NOMO-1 treated with dmso at 0.1 percent for 144 hours (cell line): ENCODE measurements at regions not wholly inside any gene's neighbourhood (a gene's known extent, or its start where the extent isn't known, plus 50 kb on each side); places are given as distances from the start of the nearest gene placed in this dataset.
"Not testable (repeated sequence)": the region's sequence is repeated elsewhere in the genome, so short reads cannot be mapped to it uniquely, and the experiment has no call there.

Experiments used
- DNase-seq: peaks from one replicate; lab custom pipeline; 2025; ENCODE audit not compliant: unreplicated experiment; lab: John Stamatoyannopoulos, UW

DNA sequence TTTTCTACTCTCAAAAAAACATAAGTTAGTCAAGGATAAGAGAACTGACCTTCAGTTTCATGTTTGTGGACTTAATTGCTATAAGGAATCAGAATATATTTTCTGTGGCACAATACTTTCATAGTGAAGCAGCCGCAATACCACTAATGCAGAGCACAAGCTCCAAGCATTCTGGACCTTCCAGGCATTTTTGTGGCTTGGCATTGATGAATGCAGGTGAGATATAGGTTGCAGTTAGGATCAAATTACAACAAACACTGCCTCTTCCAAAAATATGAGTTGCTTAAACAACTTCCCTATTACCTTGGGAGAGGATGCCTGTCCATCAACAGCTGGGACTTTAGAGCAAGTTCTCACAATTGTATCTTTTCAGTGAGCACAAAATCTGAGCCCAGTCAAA lies 162.8 kb upstream of the RSPO3 start:
- no peak for DNase-seq

DNA sequence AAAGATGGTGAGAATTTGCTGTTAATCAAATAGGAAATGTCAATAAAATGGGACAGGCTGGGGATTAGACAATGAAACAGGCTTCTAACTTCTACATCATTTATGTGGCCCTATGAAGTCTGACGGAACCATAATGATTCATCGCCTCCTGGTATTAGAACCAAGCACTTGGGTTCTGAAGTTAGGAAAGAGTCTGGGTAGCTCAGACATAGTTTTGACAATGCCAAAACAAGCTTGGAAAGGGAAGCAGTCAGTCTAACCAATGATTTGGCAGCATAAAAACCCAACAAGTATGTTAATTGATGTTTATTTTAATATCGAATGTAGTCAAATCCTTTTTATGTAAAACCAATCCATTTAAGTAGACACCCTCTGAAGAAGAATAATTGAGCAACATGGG lies 160.8 kb upstream of the RSPO3 start:
- DNase-seq, result no peak

DNA sequence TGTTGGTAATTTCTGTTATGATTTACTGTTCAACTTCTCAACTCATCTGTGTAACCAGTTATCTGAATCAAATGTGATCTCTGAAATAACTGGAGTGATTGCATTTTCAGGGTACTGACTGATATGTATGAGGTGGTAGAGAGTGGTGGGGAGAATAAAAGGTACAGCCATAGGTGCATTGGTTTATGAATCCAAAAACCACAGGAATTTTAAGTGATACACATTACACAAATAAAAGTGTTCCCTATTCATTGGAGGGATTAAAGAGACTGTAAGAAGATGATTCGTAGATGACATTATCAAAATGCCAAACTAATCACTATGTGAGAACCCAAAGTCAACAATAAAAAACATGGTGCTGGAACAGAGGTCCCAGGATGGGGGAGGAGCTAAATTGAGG lies 158.7 kb upstream of the RSPO3 start:
- no peak for DNase-seq

DNA sequence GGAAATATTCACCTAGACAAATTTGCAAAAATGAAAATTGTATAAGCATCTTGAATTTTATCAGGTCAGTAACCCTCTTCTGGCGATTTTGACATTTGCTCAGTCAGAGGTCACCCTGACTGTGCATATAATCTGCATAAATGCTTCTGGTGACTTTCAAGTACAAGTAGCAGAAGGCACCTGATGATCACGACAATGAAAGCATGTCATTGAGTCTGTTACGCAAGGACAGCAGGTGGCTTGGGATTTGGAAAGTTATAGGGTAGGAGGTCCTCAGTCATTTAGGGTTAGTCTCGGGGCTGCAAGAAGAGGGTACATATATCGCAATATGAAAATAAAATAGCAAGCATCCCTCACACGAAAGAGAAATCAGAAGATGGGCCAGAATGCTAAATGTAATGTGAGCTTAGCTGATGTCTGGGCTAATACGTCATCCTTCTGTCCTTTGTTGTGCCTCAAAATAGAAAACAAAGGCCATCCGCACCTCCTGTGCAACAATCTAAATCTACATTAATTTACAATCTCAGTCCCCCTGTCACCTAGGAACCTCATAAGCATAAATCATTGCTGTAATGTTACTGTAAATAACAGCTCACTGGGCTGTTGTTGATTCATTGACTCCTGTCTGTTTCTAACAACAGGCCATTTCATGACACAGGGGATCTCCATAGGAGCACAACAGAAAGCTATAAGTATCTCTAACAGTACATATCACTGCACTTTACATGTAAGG lies 155.2 kb upstream of the RSPO3 start:
- no peak for DNase-seq

DNA sequence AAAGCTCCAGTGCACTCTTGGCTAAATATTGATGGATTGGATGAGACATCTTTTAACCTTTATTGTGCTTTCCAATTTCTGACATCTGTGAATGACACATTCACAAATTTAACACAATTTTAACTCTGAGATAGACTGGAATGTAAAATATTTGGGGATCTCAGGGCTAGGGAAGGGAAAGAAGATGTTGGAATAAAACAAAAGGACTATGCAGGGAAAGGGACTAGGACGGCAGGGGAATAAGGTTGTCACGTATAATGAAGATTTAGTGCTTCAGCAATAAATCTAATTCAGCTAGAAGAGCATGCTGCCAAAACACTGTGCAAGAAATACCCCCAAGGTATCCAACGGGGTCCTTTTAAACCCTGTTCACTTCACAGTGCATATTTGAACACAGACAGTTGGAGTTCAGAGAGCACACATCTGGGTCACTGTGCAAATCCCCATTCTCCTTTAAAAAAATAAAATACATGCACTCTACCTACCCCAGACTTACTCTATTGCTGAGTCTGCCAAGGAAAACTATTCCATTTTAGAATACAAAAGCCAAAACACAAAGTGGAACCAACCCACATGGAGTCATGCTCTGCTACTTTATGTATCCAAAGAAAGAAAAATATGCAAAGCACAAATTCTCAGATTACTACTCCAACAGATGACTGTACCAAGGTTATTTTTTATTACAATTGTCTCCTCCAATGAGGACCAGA lies 151.0 kb upstream of the RSPO3 start:
- DNase-seq, result no peak

DNA sequence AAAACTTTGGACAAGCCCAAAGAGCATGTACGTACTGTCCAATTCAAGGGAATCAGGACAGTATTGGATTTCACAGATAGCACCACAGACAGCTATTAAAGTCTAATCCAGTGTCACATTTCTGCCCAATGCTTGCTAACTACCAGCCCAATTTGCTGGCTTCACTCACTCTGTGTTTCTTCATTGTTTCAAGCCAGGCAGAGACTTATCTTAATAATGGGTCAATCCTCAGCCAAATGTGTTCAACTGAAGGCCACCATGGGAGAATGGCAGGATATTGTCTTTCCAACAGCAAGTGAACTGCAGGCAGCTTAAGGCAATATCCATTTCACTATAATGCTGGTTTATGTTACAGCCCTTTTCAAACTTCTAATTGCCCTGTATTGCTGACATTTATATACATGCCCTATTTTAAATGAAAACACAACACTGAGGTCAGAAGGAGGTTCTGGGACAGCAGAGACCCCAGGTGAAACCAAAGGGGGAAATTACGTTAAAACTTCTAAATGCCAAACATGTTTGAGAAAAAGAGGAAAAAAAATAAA lies 142.1 kb upstream of the RSPO3 start:
- DNase-seq, result no peak

DNA sequence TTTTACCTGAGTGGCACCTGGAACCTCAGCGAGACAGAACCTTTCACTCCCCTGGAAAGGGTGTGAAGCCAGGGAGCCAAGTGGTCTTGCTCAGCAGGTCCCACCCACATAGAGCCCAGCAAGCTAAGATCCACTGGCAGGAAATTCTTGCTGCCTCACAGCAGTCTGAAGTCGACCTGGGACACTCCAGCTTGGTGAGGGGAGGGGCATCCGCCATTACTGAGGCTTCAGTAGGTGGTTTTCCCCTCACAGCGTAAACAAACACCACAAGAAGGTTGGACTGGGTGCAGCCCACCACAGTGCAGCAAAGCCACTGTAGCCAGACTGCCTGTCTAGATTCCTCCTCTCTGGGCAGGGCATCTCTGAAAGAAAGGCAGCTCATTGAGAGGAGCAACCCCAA lies 134.7 kb upstream of the RSPO3 start:
- DNase-seq, result no peak

DNA sequence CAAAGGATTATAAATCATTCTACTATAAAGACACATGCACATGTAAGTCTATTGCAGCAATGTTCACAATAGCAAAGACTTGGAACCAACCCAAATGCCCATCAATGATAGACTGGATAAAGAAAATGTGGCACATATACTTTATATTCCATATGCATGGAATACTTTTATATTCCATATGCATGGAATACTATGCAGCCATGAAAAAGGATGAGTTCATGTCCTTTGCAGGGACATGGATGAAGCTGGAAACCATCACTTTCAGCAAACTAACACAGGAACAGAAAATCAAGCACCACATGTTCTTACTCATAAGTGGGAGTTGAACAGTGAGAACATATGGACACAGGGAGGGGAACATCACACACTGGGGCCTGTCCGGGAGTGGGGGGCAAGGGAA lies 130.3 kb upstream of the RSPO3 start:
- not testable (repeated sequence) for DNase-seq

DNA sequence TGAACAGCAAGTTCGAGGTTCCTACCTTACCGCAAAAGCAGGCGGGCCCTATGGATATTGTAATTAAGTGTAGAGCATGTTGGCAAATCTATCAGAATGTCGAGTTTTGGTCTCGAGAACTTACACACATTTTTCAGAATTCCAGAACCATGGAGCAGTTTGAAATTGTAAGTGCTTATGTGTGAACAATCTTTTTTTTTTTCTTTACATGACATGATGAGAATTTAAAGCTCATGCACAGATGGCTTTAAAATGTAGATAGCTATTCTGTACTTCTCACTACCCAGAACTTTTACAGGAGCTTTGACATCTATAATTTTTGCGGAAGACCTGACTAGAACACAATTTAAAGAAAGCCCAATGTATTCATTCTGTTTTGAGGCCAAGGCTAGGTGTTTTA lies 117.8 kb upstream of the RSPO3 start:
- DNase-seq, result no peak

DNA sequence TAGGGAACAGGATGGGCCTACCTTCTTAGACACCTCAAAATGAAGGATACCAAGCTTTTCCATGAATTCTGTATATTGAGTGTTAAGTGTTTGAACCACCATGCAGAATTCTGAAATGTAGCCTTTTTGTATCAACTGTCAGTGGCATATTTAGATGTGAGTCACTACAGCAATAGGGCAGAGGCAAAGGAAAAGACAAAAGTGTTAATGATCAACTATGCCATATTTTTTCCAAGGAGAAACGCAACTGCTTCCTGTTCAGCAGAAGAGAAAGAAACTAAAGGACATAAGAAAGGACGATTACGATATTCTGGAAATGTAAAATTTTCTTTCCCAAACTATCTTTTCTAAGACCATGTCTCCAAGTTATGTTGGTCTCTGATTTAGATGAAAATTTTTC lies 104.6 kb upstream of the RSPO3 start:
- DNase-seq, result no peak

DNA sequence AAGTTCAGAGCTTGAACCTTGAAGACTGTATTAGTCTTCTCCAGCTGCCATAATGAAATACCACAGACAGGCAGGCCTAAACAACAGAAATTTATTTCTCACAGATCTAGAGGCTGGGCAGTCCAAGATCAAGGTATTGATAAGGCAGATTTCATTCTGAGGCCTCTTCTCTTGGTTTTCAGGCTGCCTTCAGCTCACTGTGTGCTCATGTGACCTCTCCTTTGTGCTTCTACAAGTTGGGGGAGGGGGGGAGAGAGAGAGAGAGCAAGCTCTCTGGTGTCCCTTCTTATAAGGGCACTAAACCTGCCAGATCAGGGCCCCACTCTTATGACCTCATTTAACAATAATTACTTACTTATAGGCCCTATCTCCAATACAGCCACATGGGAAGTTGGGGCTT lies 102.6 kb upstream of the RSPO3 start:
- DNase-seq, result no peak

DNA sequence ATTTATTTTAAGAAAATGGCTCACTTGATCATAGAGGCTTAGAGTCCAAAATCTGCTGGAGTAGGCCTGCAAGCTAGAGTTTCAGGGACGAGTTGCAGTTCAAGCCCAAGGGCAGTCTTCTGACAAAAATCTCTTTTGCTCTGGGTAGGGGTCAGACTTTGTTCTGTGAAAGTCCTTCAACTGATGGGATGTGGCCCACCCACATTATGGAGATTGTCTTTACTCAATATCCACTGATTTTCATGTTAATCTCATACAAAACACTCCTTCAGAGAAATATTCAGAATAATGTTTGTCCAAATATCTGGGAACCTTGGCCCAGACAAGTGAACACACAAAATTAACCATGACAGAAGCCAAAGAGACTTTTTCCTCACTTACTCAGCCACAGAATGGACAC lies 98.6 kb upstream of the RSPO3 start:
- DNase-seq, result no peak

DNA sequence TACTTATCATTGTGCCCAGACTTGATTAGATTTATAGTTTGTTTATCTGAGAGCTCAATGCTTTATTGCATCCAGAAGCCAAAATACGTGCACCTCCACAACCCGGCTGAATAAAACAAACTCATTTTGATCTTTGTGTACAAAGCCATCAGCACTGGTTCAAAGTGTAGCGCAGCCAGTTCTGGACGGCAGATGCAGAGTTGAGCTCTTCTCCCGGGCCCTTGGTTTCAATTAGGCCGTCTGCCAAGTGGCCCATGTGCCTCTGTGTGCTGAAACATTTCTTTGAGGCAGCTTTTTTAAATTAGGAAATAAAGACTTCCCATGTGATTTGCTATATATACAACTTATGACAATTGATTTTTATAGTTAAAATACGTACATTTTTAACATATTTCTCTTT lies 96.2 kb upstream of the RSPO3 start:
- DNase-seq, result no peak

DNA sequence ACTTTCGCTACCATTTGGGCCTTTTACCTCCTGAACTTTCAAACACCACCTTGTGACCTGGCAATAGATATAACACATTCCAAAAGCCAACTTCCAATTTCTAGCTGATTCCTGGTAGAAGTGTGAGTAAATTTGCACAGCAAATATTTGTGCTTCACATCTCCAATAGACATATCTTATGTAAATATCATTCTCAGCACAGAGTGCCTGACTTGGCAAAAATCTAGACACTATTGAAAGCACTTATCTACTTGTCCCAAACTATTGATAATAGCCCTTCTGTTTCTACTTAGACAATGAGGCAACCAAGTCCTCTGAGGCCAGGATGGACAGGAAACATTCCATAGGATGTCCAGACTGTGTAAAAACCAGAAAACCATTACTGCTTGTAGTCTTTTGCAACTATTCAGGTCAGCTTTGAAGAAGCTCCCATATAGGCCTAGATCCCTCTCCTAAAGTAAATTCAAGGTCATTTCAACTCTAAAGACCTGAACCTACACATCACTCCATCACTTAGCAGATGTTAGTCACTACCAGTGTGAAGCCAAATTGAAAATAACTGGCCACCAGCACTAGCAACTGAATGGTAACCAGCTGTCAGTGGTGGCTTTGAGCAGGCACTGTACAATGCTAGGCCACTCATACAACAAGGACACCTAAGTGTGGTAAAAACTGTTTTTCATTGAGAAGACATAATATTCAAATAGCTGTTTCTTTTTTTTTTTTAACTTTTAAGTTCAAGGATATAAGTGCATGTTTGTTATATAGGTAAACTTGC lies 95.3 kb upstream of the RSPO3 start:
- no peak for DNase-seq

DNA sequence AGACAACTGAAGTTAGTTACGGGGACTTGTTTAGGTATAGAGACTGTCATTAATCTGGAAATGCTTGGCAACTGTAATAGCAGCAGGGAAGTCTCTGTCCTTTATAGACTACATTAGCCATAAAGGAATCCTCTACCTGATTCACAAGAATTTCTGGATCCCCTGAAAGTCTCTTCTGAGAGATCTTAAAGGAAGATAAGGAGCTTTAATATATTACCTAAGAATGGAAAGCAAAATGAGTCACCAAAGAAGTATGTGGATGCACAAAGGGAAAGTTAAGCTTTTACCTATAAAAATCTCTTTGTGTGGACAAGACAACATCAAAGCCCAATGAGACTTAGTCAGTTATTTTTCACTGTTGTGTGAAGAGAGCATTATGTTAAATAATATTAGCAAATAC lies 92.2 kb upstream of the RSPO3 start:
- no peak for DNase-seq

DNA sequence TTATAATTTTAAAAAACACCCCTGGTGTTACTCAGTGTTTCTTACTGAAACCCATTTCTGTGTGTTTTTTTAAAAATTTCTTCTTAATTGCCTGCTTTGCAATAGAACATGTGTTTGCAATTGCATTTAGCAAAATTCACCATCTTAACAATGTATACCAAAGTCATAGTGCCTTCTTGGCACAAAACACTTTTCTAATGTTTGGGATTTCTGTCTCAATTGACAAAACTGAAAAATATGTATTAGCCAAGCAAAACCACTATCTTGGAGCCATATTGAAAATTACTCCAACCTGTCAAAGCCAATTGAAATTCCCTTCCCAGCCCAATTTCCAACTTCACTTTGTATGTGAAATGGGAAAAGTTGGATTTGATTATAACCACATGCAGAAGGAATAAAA lies 88.4 kb upstream of the RSPO3 start:
- DNase-seq, result no peak

DNA sequence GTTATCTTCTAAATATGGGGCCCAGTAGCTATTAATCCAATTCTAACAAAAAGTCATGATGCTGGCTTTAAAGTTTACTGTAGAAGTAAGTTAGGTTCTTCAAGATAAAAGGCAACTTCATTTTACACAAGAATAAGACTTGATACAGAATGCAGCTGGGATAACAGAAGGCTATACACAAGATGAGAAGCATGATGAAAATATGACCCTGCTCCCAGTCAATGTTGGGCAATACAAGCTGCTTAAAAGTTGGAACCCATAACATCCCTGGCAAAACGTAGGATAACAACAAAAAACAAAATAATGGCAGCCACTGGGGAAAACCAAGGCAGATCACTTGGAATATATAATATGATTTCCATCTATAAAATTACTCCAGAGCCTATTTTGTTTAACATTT lies 87.6 kb upstream of the RSPO3 start:
- no peak for DNase-seq

DNA sequence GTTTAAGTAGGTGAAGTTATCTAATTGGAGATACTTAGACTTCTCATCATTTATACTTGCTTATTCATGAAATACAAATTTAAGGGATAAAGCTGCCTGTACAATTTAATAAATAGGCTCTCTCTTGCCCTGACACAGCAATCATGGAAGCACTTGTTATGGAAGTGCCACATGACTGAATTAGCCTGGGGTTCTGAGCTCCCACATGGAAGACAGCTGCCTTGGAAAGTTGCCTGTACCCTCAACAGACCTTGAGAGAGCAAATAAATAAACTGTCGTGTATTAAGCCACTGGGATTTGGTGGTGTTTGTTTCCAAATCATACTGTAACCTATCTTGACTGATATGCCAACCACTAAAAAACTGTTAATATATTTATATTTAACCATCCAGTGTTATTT lies 87.0 kb upstream of the RSPO3 start:
- DNase-seq, result no peak

DNA sequence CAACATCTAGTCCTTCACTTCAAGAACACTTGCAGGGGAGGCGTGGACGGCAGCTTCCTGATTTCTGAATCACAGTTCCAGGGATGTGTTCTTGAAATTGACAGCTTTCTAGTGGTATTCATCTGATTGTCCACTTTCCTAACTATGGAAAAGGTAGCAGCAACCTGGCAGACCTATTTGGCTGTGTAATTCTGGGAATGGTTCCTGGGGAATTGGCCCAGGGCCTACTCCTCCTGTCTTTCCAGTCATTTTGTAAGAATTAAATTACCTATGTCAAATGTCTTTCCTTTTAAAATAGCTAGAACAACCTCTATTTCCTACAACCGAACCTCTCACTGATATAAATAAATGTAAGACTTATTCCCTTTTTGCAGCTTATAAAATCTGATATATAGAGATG lies 85.5 kb upstream of the RSPO3 start:
- DNase-seq, result no peak

DNA sequence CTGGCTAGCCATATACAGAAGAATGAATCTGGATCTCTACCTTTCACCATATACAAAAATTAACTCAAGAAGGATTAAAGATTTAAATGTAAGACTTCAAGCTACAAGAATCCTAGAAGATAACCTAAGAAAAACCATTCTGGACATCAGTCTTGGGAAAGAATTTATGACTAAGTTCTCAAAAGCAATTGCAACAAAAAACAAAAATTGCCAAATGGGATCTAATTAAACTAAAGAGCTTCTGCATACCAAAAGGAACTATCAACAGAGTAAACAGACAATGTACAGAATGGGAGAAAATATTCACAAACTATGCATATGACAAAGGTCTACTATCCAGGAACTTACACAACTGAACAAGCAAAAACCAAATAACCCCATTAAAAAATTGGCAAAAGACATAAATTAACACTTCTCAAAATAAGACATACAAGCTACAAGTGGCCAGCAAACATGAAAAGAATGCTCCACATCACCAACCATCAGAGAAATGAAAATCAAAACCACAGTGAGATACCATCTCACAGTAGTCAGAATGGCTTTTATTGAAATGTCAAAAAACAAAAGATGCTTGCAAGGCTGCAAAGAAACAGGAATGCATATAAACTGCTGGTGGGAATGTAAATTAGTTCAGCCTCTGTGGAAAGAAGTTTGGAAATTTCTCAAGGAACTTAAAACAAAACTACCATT lies 66.8 kb upstream of the RSPO3 start:
- no peak for DNase-seq
